ENCODE measurements at regions not wholly inside any gene's neighbourhood (a gene's known extent, or its start where the extent isn't known, plus 50 kb on each side); places are given as distances from the start of the nearest gene placed in this dataset.

- no peak for TF ChIP-seq CTCF (IDR thresholded peaks at IDR 0.05)
- TF ChIP-seq POLR2A (IDR thresholded peaks at IDR 0.05), result no peak
Observed at GRCh38 chr2:239601880-239602279, 201.1 kb upstream of the HDAC4 start.
